Cardiac septum (tissue), 1 donor: ENCODE measurements at regions not wholly inside any gene's neighbourhood (a gene's known extent, or its start where the extent isn't known, plus 50 kb on each side); places are given as distances from the start of the nearest gene placed in this dataset.

Source experiments
- DNase-seq: peaks from one replicate; pipeline ENCODE4 v3.0.0-alpha.2; 2020; ENCODE audit warnings: low spot score
- intact Hi-C: fragments of 100-400 bp; cut with DNase I; formaldehyde crosslinking; loops from one replicate; pipeline ENCODE4 v1.14.0; 2022
- donor health status: DM: no; HTN: no; CAD: no.

GRCh38 chr16:73912281-73912680 lies 384.3 kb upstream of the PSMD7 start:
- intact Hi-C loops, result no loop called here
- DNase-seq, result no peak

GRCh38 chr16:73909529-73910035 lies 387.0 kb upstream of the PSMD7 start:
- no peak for DNase-seq
- intact Hi-C loops, result no loop called here

GRCh38 chr16:73891129-73891542 lies 405.5 kb upstream of the PSMD7 start:
- intact Hi-C loops, result no loop called here
- no peak for DNase-seq

- DNase-seq, result no peak
- intact Hi-C loops, result no loop called here
Measured at GRCh38 chr16:73890186-73891128, 406.2 kb upstream of the PSMD7 start.

- intact Hi-C loops, result no loop called here
Measured at GRCh38 chr16:73888840-73889490, 407.6 kb upstream of the PSMD7 start.

GRCh38 chr16:73887911-73888310 lies 408.7 kb upstream of the PSMD7 start:
- intact Hi-C loops, result no loop called here
- no peak for DNase-seq

More at GRCh38 chr16:73888840-73889490, 407.6 kb upstream of the PSMD7 start:
- DNase-seq, result no peak

- intact Hi-C loops, result no loop called here
Measured at GRCh38 chr16:73886426-73886825, 410.2 kb upstream of the PSMD7 start.

GRCh38 chr16:73885319-73885718 lies 411.3 kb upstream of the PSMD7 start:
- DNase-seq, result no peak
- intact Hi-C loops, result no loop called here

More at GRCh38 chr16:73886426-73886825, 410.2 kb upstream of the PSMD7 start:
- DNase-seq, result no peak

GRCh38 chr16:73883841-73884240 lies 412.8 kb upstream of the PSMD7 start:
- DNase-seq, result no peak
- intact Hi-C loops, result no loop called here

- intact Hi-C loops, result no loop called here
- no peak for DNase-seq
Measured at GRCh38 chr16:73883126-73883525, 413.5 kb upstream of the PSMD7 start.

GRCh38 chr16:73882651-73883050 lies 414.0 kb upstream of the PSMD7 start:
- intact Hi-C loops, result no loop called here
- no peak for DNase-seq

GRCh38 chr16:73882033-73882432 lies 414.6 kb upstream of the PSMD7 start:
- no peak for DNase-seq
- intact Hi-C loops, result no loop called here

- intact Hi-C loops, result loop anchor here (10.0 kb wide), 2 partner anchors 315 to 1755 kb away; no protein-coding TSS in a partner anchor
- DNase-seq, result no peak
Measured at GRCh38 chr16:73879621-73880020, 417.0 kb upstream of the PSMD7 start.

GRCh38 chr16:73878611-73879010 lies 418.0 kb upstream of the PSMD7 start:
- intact Hi-C loops, result loop anchor here (10.0 kb wide), 2 partner anchors 314 to 1754 kb away; no protein-coding TSS in a partner anchor
- no peak for DNase-seq

GRCh38 chr16:73877150-73877549 lies 419.5 kb upstream of the PSMD7 start:
- DNase-seq, result no peak
- intact Hi-C loops, result loop anchor here (10.0 kb wide), 2 partner anchors 312 to 1752 kb away; no protein-coding TSS in a partner anchor

- DNase-seq, result no peak
- intact Hi-C loops, result loop anchor here (10.0 kb wide), 2 partner anchors 311 to 1751 kb away; no protein-coding TSS in a partner anchor
Measured at GRCh38 chr16:73875996-73876690, 420.5 kb upstream of the PSMD7 start.

- intact Hi-C loops, result loop anchor here (10.0 kb wide), 2 partner anchors 310 to 1750 kb away; no protein-coding TSS in a partner anchor
- no peak for DNase-seq
Measured at GRCh38 chr16:73874324-73874723, 422.3 kb upstream of the PSMD7 start.

GRCh38 chr16:73873643-73874042 lies 423.0 kb upstream of the PSMD7 start:
- intact Hi-C loops, result loop anchor here (10.0 kb wide), 2 partner anchors 309 to 1749 kb away; no protein-coding TSS in a partner anchor

GRCh38 chr16:73872856-73873255 lies 423.8 kb upstream of the PSMD7 start:
- intact Hi-C loops, result loop anchor here (10.0 kb wide), 2 partner anchors 308 to 1748 kb away; no protein-coding TSS in a partner anchor
- no peak for DNase-seq

More at GRCh38 chr16:73873643-73874042, 423.0 kb upstream of the PSMD7 start:
- DNase-seq, result no peak
